Trophoblast cell (in vitro differentiated cells and primary cell): ENCODE measurements at regions not wholly inside any gene's neighbourhood (a gene's known extent, or its start where the extent isn't known, plus 50 kb on each side); places are given as distances from the start of the nearest gene placed in this dataset.

Experiments
- DNase-seq, 2 donors: peaks; one replicate each; pipeline ENCODE4 v3.0.0-alpha.2; 2016
- H2AFZ ChIP-seq: 2 replicates; pipeline ENCODE4 v1.6.1; 2013; ENCODE audit warnings: low read length, moderate library complexity, mild to moderate bottlenecking; ENCODE audit not compliant: insufficient read depth, poor library complexity
- H2AK5ac ChIP-seq: 2 replicates; pipeline ENCODE4 v1.6.1; 2013; ENCODE audit warnings: mild to moderate bottlenecking, low read length
- H2BK120ac ChIP-seq: 2 replicates; pipeline ENCODE4 v1.6.1; 2013; ENCODE audit warnings: low read length, mild to moderate bottlenecking, moderate library complexity; ENCODE audit not compliant: insufficient read depth, poor library complexity
- H2BK12ac ChIP-seq: 2 replicates; pipeline ENCODE4 v1.6.1; 2013; ENCODE audit warnings: mild to moderate bottlenecking, low read length, moderate library complexity
- H2BK5ac ChIP-seq: 2 replicates; pipeline ENCODE4 v1.6.1; 2013; ENCODE audit warnings: low read length, low read depth, moderate library complexity, mild to moderate bottlenecking; ENCODE audit not compliant: poor library complexity
- H3K14ac ChIP-seq: 2 replicates; pipeline ENCODE4 v1.6.1; 2013; ENCODE audit warnings: mild to moderate bottlenecking, low read length
- H3K18ac ChIP-seq: 2 replicates; pipeline ENCODE4 v1.6.1; 2013; ENCODE audit warnings: mild to moderate bottlenecking, low read length
- H3K23ac ChIP-seq: 2 replicates; pipeline ENCODE4 v1.6.1; 2013; ENCODE audit warnings: low read length
- H3K27ac ChIP-seq: 2 replicates; pipeline ENCODE4 v1.5.1; 2013; ENCODE audit warnings: low read depth, mild to moderate bottlenecking, inconsistent platforms, low read length, moderate library complexity
- H3K27me3 ChIP-seq: 2 replicates; pipeline ENCODE4 v1.6.1; 2013; ENCODE audit warnings: inconsistent platforms, mild to moderate bottlenecking, low read length, moderate library complexity; ENCODE audit not compliant: insufficient read depth
- H3K36me3 ChIP-seq, 2 experiments: 1 replicate in 1 of 2; 2 replicates in 1 of 2; pipeline ENCODE4 v1.6.1; 2013; ENCODE audit warnings: low read length in 2 of 2, mild to moderate bottlenecking in 2 of 2, moderate library complexity in 1 of 2; ENCODE audit not compliant: insufficient read depth in 2 of 2, control insufficient read depth in 1 of 2
- H3K4ac ChIP-seq: 2 replicates; pipeline ENCODE4 v1.6.1; 2013; ENCODE audit warnings: low read depth, mild to moderate bottlenecking, low read length, moderate library complexity
- H3K4me1 ChIP-seq, 2 experiments: 1 replicate in 1 of 2; 2 replicates in 1 of 2; pipeline ENCODE4 v1.6.1; 2013; ENCODE audit warnings: low read length in 2 of 2, mild to moderate bottlenecking in 2 of 2, moderate library complexity in 1 of 2; ENCODE audit not compliant: insufficient read depth in 2 of 2, control insufficient read depth in 1 of 2
- H3K4me2 ChIP-seq: 2 replicates; pipeline ENCODE4 v1.6.1; 2013; ENCODE audit warnings: inconsistent platforms, mild to moderate bottlenecking, low read length, moderate library complexity
- H3K4me3 ChIP-seq: 2 replicates; pipeline ENCODE4 v1.5.1; 2013; ENCODE audit warnings: mild to moderate bottlenecking, low read depth, low read length, inconsistent platforms
- H3K79me1 ChIP-seq: one replicate; pipeline ENCODE4 v1.6.1; 2013; ENCODE audit warnings: low read length
- H3K79me2 ChIP-seq: 2 replicates; pipeline ENCODE4 v1.6.1; 2013; ENCODE audit warnings: low read length, mild to moderate bottlenecking; ENCODE audit not compliant: control insufficient read depth, insufficient read depth, poor library complexity
- H3K9ac ChIP-seq: 2 replicates; pipeline ENCODE4 v1.6.1; 2013; ENCODE audit warnings: mild to moderate bottlenecking, low read length
- H3K9me3 ChIP-seq: 2 replicates; pipeline ENCODE4 v1.6.1; 2013; ENCODE audit warnings: low read depth, mild to moderate bottlenecking, control low read depth, inconsistent platforms, low read length; ENCODE audit not compliant: insufficient read depth
- H4K12ac ChIP-seq: 2 replicates; pipeline ENCODE4 v1.6.1; 2013; ENCODE audit warnings: low read depth, mild to moderate bottlenecking, low read length, moderate library complexity
- H4K8ac ChIP-seq: 2 replicates; pipeline ENCODE4 v1.6.1; 2013; ENCODE audit warnings: low read depth, mild to moderate bottlenecking, low read length, moderate library complexity
- H4K91ac ChIP-seq: one replicate; pipeline ENCODE4 v1.6.1; 2013; ENCODE audit warnings: low read depth, mild to moderate bottlenecking, low read length, moderate library complexity
- WGBS: extraction: QIAGEN DNeasy Blood & Tissue Kit; methylation state at CpG from one replicate; pipeline ENCODE4 v1.1.7; 2013; ENCODE audit warnings: missing lambda C conversion rate; ENCODE audit not compliant: insufficient read length, insufficient coverage; ENCODE audit errors: extremely low coverage; 5-methylcytosine and 5-hydroxymethylcytosine counted together

DNA sequence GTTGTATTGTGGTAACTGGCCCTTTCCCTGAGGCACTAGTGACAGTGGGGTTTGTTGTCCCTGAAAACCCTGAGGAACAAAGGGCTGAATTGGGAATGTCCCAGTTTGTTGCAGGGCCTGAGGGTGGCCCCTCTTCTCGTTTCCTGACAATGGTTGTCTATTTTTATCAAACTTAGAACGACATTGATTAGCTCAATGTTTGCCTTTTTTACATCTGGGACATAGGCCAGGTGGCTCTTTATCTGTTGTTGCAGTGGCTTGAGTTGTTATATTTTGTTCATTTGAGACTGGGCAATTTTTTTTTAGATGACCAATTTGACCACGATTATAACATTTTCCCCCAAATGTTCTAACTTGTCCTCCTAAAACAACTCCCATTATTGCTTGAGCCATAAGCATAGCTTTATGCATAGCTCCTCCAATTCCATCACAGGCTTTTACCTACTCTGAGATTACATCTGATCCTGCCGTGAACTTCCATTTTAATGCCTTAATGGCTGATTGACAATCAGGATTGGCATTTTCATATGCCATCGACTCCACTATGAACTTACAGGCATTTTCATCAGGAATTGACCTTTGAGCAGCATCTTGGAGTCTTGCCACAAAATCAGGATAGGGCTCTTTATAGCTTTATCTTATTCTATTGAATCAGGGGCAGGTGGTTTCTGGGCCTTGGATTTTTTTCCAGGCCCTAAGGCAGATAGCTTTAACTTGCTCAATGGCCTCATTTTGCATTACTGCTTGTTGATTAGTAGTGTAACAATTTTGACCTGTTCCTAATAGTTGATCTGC is 604.3 kb downstream of the ALG10 start:
- H2AFZ ChIP-seq, result no peak overlapping the region
- no peaks in the 10 kb centered on the region for H3K36me3 ChIP-seq
- no CpG with 5 or more reads among the region's 5 CpGs for WGBS

More for the DNA sequence above, 604.3 kb downstream of the ALG10 start:
- H3K4ac ChIP-seq, result no peak overlapping the region
- no peak overlapping the region for H3K27ac ChIP-seq
- H2AK5ac ChIP-seq, result no peak overlapping the region
- peaks cover 12% of the 10 kb centered on the region for H3K9me3 ChIP-seq
- H2BK120ac ChIP-seq, result no peak overlapping the region
- H4K91ac ChIP-seq, result no peak overlapping the region
- no peaks in the 10 kb centered on the region for H3K4me1 ChIP-seq
- no peak overlapping the region for H3K23ac ChIP-seq
- no peaks in the 10 kb centered on the region for H3K79me2 ChIP-seq
- no peaks in the 10 kb centered on the region for H3K79me1 ChIP-seq
- no peak overlapping the region for H3K9ac ChIP-seq
- H3K4me2 ChIP-seq, result no peak overlapping the region
- no peak overlapping the region for H3K4me3 ChIP-seq
- no peak overlapping the region for H4K8ac ChIP-seq
- no peaks in the 10 kb centered on the region for H3K27me3 ChIP-seq
- DNase-seq, result no peak
- H4K12ac ChIP-seq, result no peak overlapping the region
- H2BK12ac ChIP-seq, result no peak overlapping the region
- no peak overlapping the region for H2BK5ac ChIP-seq
- no peak overlapping the region for H3K18ac ChIP-seq
- no peak overlapping the region for H3K14ac ChIP-seq
